GM23248 (cell line): ENCODE measurements at regions not wholly inside any gene's neighbourhood (a gene's known extent, or its start where the extent isn't known, plus 50 kb on each side); places are given as distances from the start of the nearest gene placed in this dataset.
A peak's percentile ranks its signal among the peaks of the same experiment; 100 is the strongest.

Source experiments
- DNase-seq: peaks from one replicate; pipeline ENCODE4 v3.0.0-alpha.2; 2015
- H2AFZ ChIP-seq: fragments of 200-600 bp; sonication (generic); 2 replicates; pipeline ENCODE4 v1.6.1; 2016; ENCODE audit warnings: antibody characterized with exemption
- H3F3A ChIP-seq: fragments of 200-600 bp; sonication (generic); 2 replicates; pipeline ENCODE4 v1.6.1; 2016; ENCODE audit warnings: mild to moderate bottlenecking, antibody characterized with exemption, mixed run types; ENCODE audit not compliant: insufficient read depth
- H3K27ac ChIP-seq: fragments of 200-600 bp; sonication (generic); 2 replicates; pipeline ENCODE4 v1.5.1; 2016; ENCODE audit warnings: mild to moderate bottlenecking
- H3K27me3 ChIP-seq: fragments of 200-600 bp; sonication (generic); replicated peaks from 2 replicates; pipeline ENCODE4 v1.6.1; 2016; ENCODE audit warnings: mild to moderate bottlenecking; ENCODE audit not compliant: insufficient read depth
- H3K36me3 ChIP-seq: fragments of 200-600 bp; sonication (generic); 2 replicates; pipeline ENCODE4 v1.6.1; 2016; ENCODE audit warnings: low read depth, mild to moderate bottlenecking
- H3K4me1 ChIP-seq: fragments of 200-600 bp; sonication (generic); 2 replicates; pipeline ENCODE4 v1.6.1; 2016; ENCODE audit warnings: mild to moderate bottlenecking; ENCODE audit not compliant: insufficient read depth
- H3K4me2 ChIP-seq: fragments of 200-600 bp; sonication (generic); one replicate; pipeline ENCODE4 v1.6.1; 2016; ENCODE audit warnings: mild to moderate bottlenecking; ENCODE audit not compliant: unreplicated experiment
- H3K4me3 ChIP-seq: fragments of 200-600 bp; sonication (generic); 2 replicates; pipeline ENCODE4 v1.5.1; 2016; ENCODE audit warnings: mild to moderate bottlenecking
- H3K79me2 ChIP-seq: fragments of 200-600 bp; sonication (generic); 2 replicates; pipeline ENCODE4 v1.6.1; 2016; ENCODE audit warnings: mild to moderate bottlenecking; ENCODE audit not compliant: insufficient read depth
- H3K9ac ChIP-seq: fragments of 200-600 bp; sonication (generic); 2 replicates; pipeline ENCODE4 v1.6.1; 2016; ENCODE audit warnings: mild to moderate bottlenecking
- H3K9me2 ChIP-seq: fragments of 200-600 bp; sonication (generic); 2 replicates; pipeline ENCODE4 v1.6.1; 2016; ENCODE audit warnings: mixed run types, mild to moderate bottlenecking, moderate library complexity; ENCODE audit not compliant: insufficient read depth
- H3K9me3 ChIP-seq: fragments of 200-600 bp; sonication (generic); one replicate; pipeline ENCODE4 v1.6.1; 2017; ENCODE audit warnings: low read depth
- H4K20me1 ChIP-seq: fragments of 200-600 bp; sonication (generic); 2 replicates; pipeline ENCODE4 v1.6.0; 2016; ENCODE audit not compliant: insufficient read depth
- EZH2 ChIP-seq: fragments of 200-600 bp; sonication (generic); IDR thresholded peaks from 2 replicates; pipeline ENCODE4 v1.6.1; 2018; ENCODE audit warnings: antibody characterized with exemption, mild to moderate bottlenecking; ENCODE audit not compliant: insufficient read depth, poor library complexity, severe bottlenecking
- EZH2phosphoT487 ChIP-seq: fragments of 200-600 bp; sonication (generic); IDR thresholded peaks from 2 replicates; pipeline ENCODE4 v1.6.1; 2018; ENCODE audit warnings: antibody characterized with exemption, moderate library complexity, mild to moderate bottlenecking, low read depth; ENCODE audit not compliant: insufficient read depth
- WGBS, 2 experiments: methylation state at CpG; one replicate each; pipeline ENCODE4 v1.1.6; 2015 to 2017; ENCODE audit warnings: low lambda C conversion rate in 2 of 2, low coverage in 1 of 2; ENCODE audit errors: missing lambda C conversion rate in 2 of 2; 5-methylcytosine and 5-hydroxymethylcytosine counted together
- in situ Hi-C: fragments of 300-500 bp; cut with MboI; formaldehyde crosslinking; loops from 2 replicates; pipeline ENCODE4 v1.15.0; 2020

DNA sequence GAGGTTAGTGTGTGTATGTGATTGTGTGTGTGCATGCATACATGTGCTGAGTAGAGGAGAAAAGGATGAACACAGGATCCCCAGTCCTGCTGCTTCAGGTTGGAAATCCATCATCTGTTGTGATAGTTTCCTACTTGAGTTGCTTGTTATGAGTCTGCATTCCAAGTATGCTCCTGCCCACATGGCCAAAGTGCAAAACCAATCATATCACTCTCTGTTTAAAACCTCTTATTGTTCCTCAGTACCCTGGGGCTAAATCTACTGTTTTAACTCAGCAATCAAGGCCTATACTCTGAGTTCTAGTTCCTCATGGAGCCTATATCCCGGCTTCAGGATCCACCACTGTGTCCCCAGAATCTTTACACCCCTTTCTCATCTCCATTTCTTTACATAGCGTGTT is 139.9 kb upstream of the TLE3 start:
- in situ Hi-C loops = no loop called here
- peaks cover 51% of the 10 kb centered on the region for H3F3A ChIP-seq
- no peak overlapping the region for H3K9ac ChIP-seq
- no peaks in the 10 kb centered on the region for H3K27me3 ChIP-seq
- peak overlapping the region; percentile 7 for H3K4me2 ChIP-seq
- TF ChIP-seq EZH2 (no peak), EZH2phosphoT487 (no peak)
- H2AFZ ChIP-seq = no peak overlapping the region
- H3K36me3 ChIP-seq = no peaks in the 10 kb centered on the region
- H3K9me2 ChIP-seq = no peaks in the 10 kb centered on the region
- H3K9me3 ChIP-seq = no peaks in the 10 kb centered on the region
- DNase-seq = peak; percentile 30
- no peaks in the 10 kb centered on the region for H3K79me2 ChIP-seq
- no peak overlapping the region for H3K27ac ChIP-seq
- no peaks in the 10 kb centered on the region for H4K20me1 ChIP-seq
- H3K4me3 ChIP-seq = no peak overlapping the region
- peaks cover 36% of the 10 kb centered on the region for H3K4me1 ChIP-seq
- 100% methylated on average over 2 of the region's 2 CpGs for WGBS, 2 experiments

DNA sequence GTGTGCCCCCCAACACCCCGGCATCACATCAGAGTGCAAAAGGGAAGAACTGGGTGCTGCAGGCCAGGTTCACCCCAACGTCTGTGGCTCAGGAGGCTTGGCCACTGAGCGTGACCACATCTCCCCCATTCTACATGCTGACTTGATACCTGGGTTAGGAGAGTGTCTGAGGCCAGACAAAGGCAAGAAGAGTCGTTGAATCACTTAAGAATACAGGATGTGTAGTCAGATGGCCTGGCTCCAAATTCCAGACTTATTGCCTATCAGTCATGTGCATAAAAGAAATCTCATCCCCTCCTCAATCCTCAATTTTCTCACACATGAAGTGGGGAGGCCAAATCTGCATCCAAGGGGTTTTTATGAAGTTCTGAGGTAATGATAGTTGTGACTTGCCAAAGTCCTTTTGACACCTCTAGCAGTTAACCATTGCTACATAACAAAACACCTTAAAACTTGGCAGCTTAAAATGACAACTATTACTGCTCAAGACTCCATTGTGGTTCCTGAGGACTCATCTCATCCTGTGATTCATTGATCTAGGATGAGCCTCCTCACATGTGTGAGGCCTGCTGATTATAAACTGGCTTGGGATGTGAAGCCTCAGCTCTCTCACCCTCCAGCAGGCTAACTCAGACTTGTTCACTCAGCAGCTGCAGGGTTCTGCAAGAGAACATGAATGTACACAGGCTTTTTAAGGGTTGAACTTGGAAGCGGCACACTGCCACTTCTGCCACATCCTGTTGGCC is 138.8 kb upstream of the TLE3 start:
- Histone ChIP-seq H3K9me2 (no peaks in the 10 kb centered on the region), H3K79me2 (no peaks in the 10 kb centered on the region), H3K9ac (no peak overlapping the region), H3K4me1 (peaks cover 36% of the 10 kb centered on the region), H3K9me3 (no peaks in the 10 kb centered on the region), H4K20me1 (no peaks in the 10 kb centered on the region), H3K4me2 (peak overlapping the region; percentile 43), H3K27me3 (no peaks in the 10 kb centered on the region), H3K4me3 (no peak overlapping the region), H3K36me3 (no peaks in the 10 kb centered on the region), H2AFZ (no peak overlapping the region), H3K27ac (peak overlapping the region; percentile 53), H3F3A (peaks cover 51% of the 10 kb centered on the region)
- 36 to 37% methylated on average over 5 of the region's 5 CpGs for WGBS, 2 experiments
- in situ Hi-C loops = no loop called here
- peak; percentile 97 for DNase-seq
- TF ChIP-seq EZH2 = no peak
- peak; percentile 91 for TF ChIP-seq EZH2phosphoT487

DNA sequence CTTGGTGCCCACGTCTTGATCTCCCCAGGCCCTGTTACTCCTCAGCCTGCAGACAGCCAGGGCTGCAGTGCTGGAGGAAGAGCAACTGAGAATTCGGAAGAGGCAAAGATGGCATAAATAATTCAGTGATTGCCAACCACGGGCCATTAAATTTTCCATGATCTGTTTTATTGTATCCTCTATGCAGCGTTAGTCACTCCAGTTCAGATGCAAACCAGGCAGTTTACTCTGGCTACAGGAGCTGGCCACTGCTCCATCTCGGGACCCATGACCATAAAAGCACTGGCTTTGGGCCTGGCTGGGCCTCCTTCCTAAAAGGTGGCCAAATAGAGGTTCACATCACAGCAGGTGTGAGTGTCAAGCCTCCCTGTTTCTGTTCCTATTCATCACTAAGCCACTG is 137.6 kb upstream of the TLE3 start:
- Histone ChIP-seq H3K27me3 (no peaks in the 10 kb centered on the region), H3K4me3 (no peak overlapping the region), H3K9me2 (no peaks in the 10 kb centered on the region), H4K20me1 (no peaks in the 10 kb centered on the region), H3K4me2 (peak overlapping the region; percentile 49), H3F3A (peaks cover 51% of the 10 kb centered on the region), H2AFZ (no peak overlapping the region), H3K27ac (peak overlapping the region; percentile 77), H3K9me3 (no peaks in the 10 kb centered on the region), H3K4me1 (peaks cover 36% of the 10 kb centered on the region), H3K36me3 (no peaks in the 10 kb centered on the region), H3K79me2 (no peaks in the 10 kb centered on the region), H3K9ac (peak overlapping the region; percentile 51; the same call in 1 of the 2 replicates)
- in situ Hi-C loops = no loop called here
- WGBS, 2 experiments = 23 to 32% methylated on average over 5 of the region's 5 CpGs
- DNase-seq = peak; percentile 76
- TF ChIP-seq EZH2 (no peak), EZH2phosphoT487 (no peak)

DNA sequence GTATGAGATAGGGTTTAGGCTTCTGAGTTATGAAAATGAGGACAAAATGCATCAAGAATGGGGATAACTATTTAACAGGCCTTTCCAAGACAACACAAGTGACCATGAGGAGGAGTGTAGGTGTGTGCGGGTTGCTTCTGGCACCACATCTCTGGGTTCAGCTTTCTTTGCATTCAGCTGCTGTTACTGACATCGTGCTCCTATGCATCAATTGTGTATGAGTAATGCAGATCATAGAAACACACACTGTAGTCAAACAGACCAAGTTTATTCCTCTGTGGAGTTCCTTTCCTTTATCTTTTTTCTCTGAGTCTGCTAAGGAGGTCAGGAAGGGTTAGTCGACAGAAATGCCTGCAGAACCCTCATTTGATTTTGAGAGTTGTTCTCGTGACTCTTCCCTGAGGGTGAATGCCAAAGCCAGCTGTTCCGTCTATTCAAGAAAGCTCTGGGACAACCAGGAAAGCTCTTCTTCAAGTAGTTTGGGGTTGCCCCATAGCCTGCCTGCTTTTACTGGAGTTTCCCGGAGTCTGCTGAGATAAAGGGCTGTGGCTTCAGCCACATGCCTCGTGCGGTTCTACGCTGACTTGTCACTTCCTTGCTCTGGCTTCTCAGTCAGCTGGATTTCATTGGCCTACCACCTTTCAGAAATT is 136.7 kb upstream of the TLE3 start:
- Histone ChIP-seq H3K36me3 (no peaks in the 10 kb centered on the region), H3K4me3 (peak overlapping the region; percentile 6), H3F3A (peaks cover 51% of the 10 kb centered on the region), H2AFZ (peak overlapping the region; percentile 25), H3K9ac (peak overlapping the region; percentile 51), H3K27me3 (no peaks in the 10 kb centered on the region), H3K9me2 (no peaks in the 10 kb centered on the region), H3K27ac (peak overlapping the region; percentile 77), H3K79me2 (no peaks in the 10 kb centered on the region), H3K9me3 (no peaks in the 10 kb centered on the region), H4K20me1 (no peaks in the 10 kb centered on the region), H3K4me1 (peaks cover 36% of the 10 kb centered on the region), H3K4me2 (peak overlapping the region; percentile 49)
- 12 to 13% methylated on average over 9 of the region's 9 CpGs for WGBS, 2 experiments
- DNase-seq = peak; percentile 93
- TF ChIP-seq EZH2phosphoT487 = no peak
- no peak for TF ChIP-seq EZH2
- in situ Hi-C loops = no loop called here
